ENCODE measurements at regions not wholly inside any gene's neighbourhood (a gene's known extent, or its start where the extent isn't known, plus 50 kb on each side); places are given as distances from the start of the nearest gene placed in this dataset.

DNA sequence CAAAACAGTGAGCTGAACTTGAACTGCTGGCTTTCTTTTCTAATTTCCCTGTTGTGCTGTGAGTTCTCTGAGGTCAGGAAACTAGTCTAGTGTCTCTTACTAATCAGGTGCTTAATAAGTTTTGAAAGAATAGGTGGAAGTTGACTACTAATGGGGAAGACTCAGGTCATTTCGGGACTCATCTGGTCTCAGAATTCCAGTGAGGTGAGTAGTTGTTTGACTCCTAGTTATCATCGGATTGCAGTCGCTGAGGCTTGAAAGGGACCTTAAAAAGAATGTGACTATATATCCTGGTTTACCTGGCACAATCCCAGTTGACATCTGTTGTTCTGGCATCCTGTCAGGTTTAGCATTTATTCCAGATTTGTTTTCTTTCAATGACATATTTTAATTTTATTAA, 81.4 kb upstream of the SPAG17 start:
- Mint-ChIP-seq H3K4me1 (no peaks in the 10 kb centered on the region), H3K36me3 (no peaks in the 10 kb centered on the region), H3K9me3 (peaks cover 6 to 7% of the 10 kb centered on the region in 2 donors), H3K4me3 (no peak overlapping the region), H3K27me3 (ENCODE audit: low read depth in 2 of 2) (peaks cover 0 to 3% of the 10 kb centered on the region in 2 donors), H3K27ac (no peak overlapping the region)
- ATAC-seq (no peak), DNase-seq (no peak)
- TF ChIP-seq CTCF (IDR thresholded peaks at IDR 0.05): no peak
- no peaks in the 10 kb centered on the region for H3K36me3 ChIP-seq (ENCODE audit: control insufficient read depth, insufficient read depth, low read length)
- no peak overlapping the region for H3K27ac ChIP-seq (ENCODE audit: low read length)
- 93% methylated on average over 3 of the region's 3 CpGs for WGBS (ENCODE audit: insufficient coverage)
- no peak overlapping the region for H3K4me3 ChIP-seq (ENCODE audit: low read length)
- H3K4me1 ChIP-seq (ENCODE audit: control insufficient read depth, insufficient read depth, low read length): no peaks in the 10 kb centered on the region
- intact Hi-C loops (cut with micrococcal nuclease): no loop called here
- H3K27me3 ChIP-seq (ENCODE audit: control insufficient read depth, insufficient read depth, low read length): no peaks in the 10 kb centered on the region
- H3K9me3 ChIP-seq (ENCODE audit: control insufficient read depth, insufficient read depth, low read length): no peaks in the 10 kb centered on the region

GRCh38 chr1:118264343-118264742, 79.3 kb upstream of the SPAG17 start:
- intact Hi-C loops (cut with micrococcal nuclease): no loop called here
- peaks cover 7 to 8% of the 10 kb centered on the region in 2 donors for H3K9me3 Mint-ChIP-seq
- ATAC-seq (no peak), DNase-seq (no peak)
- Histone ChIP-seq H3K9me3 (ENCODE audit: control insufficient read depth, insufficient read depth, low read length) (no peaks in the 10 kb centered on the region), H3K27me3 (ENCODE audit: control insufficient read depth, insufficient read depth, low read length) (no peaks in the 10 kb centered on the region), H3K4me3 (ENCODE audit: low read length) (no peak overlapping the region), H3K4me1 (ENCODE audit: control insufficient read depth, insufficient read depth, low read length) (no peaks in the 10 kb centered on the region), H3K36me3 (ENCODE audit: control insufficient read depth, insufficient read depth, low read length) (no peaks in the 10 kb centered on the region), H3K27ac (ENCODE audit: low read length) (no peak overlapping the region)
- H3K4me1 Mint-ChIP-seq: no peaks in the 10 kb centered on the region
- no peak for TF ChIP-seq CTCF (IDR thresholded peaks at IDR 0.05)
- H3K36me3 Mint-ChIP-seq: no peaks in the 10 kb centered on the region
- H3K27ac Mint-ChIP-seq: no peak overlapping the region
- H3K4me3 Mint-ChIP-seq: no peak overlapping the region
- H3K27me3 Mint-ChIP-seq (ENCODE audit: low read depth in 2 of 2): peaks cover 0 to 3% of the 10 kb centered on the region in 2 donors
- 84% methylated on average over 3 of the region's 3 CpGs for WGBS (ENCODE audit: insufficient coverage)

- DNase-seq (no peak), ATAC-seq (no peak)
- H3K4me3 ChIP-seq (ENCODE audit: low read length): no peak overlapping the region
- no peak overlapping the region for H3K27ac ChIP-seq (ENCODE audit: low read length)
- Mint-ChIP-seq H3K4me3 (no peak overlapping the region), H3K4me1 (no peaks in the 10 kb centered on the region), H3K27ac (no peak overlapping the region), H3K27me3 (ENCODE audit: low read depth in 2 of 2) (peaks cover 0 to 3% of the 10 kb centered on the region in 2 donors), H3K36me3 (no peaks in the 10 kb centered on the region), H3K9me3 (peaks cover 8 to 9% of the 10 kb centered on the region in 2 donors)
- WGBS (ENCODE audit: insufficient coverage): 81% methylated on average over 2 of the region's 2 CpGs
- H3K9me3 ChIP-seq (ENCODE audit: control insufficient read depth, insufficient read depth, low read length): no peaks in the 10 kb centered on the region
- no peaks in the 10 kb centered on the region for H3K27me3 ChIP-seq (ENCODE audit: control insufficient read depth, insufficient read depth, low read length)
- H3K36me3 ChIP-seq (ENCODE audit: control insufficient read depth, insufficient read depth, low read length): no peaks in the 10 kb centered on the region
- intact Hi-C loops (cut with micrococcal nuclease): no loop called here
- no peak for TF ChIP-seq CTCF (IDR thresholded peaks at IDR 0.05)
- H3K4me1 ChIP-seq (ENCODE audit: control insufficient read depth, insufficient read depth, low read length): no peaks in the 10 kb centered on the region
Observed at GRCh38 chr1:118262865-118263264, 77.8 kb upstream of the SPAG17 start.

GRCh38 chr1:118258975-118259374, 73.9 kb upstream of the SPAG17 start:
- Histone ChIP-seq H3K27ac (ENCODE audit: low read length) (no peak overlapping the region), H3K27me3 (ENCODE audit: control insufficient read depth, insufficient read depth, low read length) (no peaks in the 10 kb centered on the region), H3K4me1 (ENCODE audit: control insufficient read depth, insufficient read depth, low read length) (no peaks in the 10 kb centered on the region), H3K36me3 (ENCODE audit: control insufficient read depth, insufficient read depth, low read length) (no peaks in the 10 kb centered on the region), H3K9me3 (ENCODE audit: control insufficient read depth, insufficient read depth, low read length) (no peaks in the 10 kb centered on the region), H3K4me3 (ENCODE audit: low read length) (no peak overlapping the region)
- no peak for TF ChIP-seq CTCF (IDR thresholded peaks at IDR 0.05)
- intact Hi-C loops (cut with micrococcal nuclease): no loop called here
- Mint-ChIP-seq H3K36me3 (no peaks in the 10 kb centered on the region), H3K27me3 (ENCODE audit: low read depth in 2 of 2) (peaks cover 0 to 3% of the 10 kb centered on the region in 2 donors), H3K27ac (no peak overlapping the region), H3K9me3 (peaks cover 7 to 8% of the 10 kb centered on the region in 2 donors), H3K4me3 (no peak overlapping the region), H3K4me1 (no peaks in the 10 kb centered on the region)
- DNase-seq (no peak), ATAC-seq (no peak)
- WGBS (ENCODE audit: insufficient coverage): 86% methylated on average over 8 of the region's 8 CpGs

Measured in natural killer cell (primary cell).